ENCODE measurements at regions not wholly inside any gene's neighbourhood (a gene's known extent, or its start where the extent isn't known, plus 50 kb on each side); places are given as distances from the start of the nearest gene placed in this dataset.

DNA sequence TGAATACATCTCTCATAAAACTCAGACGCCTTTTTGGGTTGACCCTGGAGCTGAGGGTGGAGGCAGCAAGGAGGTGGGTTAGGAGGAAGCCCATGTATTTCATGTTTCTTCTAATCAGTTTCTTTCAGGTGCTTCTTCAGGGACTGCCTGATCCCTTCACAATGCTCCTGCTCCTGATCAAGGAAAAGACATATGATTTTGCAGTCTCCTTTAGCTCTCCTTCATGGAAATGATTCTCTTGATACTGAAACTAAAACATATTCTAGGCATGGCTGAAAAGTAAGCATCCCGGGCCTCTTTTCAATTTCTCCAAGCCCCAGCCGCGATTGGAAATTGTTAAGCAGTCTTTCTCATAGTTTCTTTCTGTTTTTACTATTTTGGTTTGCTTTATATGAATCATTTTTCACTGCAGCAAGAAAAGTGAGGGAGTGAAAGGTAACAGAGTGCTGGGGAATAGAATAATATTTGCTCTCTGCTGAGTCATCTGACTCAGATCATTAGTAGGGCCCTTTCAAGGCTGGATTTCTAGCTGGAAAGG, 730.7 kb downstream of the CDH11 start:
- Histone ChIP-seq H3K27me3 (ENCODE audit: insufficient read depth, poor library complexity, severe bottlenecking) (no peaks in the 10 kb centered on the region), H3K4me3 (replicated peaks; ENCODE audit: insufficient read depth, low read length) (no peak overlapping the region), H3K27ac (replicated peaks) (no peak overlapping the region)
- no peak for DNase-seq (ENCODE audit: low read depth in 1 of 2, low spot score in 1 of 2)
- TF ChIP-seq SPI1 (IDR thresholded peaks at IDR 0.05; ENCODE audit: borderline replicate concordance, low read depth): no peak
- TF ChIP-seq, protein P1, sequence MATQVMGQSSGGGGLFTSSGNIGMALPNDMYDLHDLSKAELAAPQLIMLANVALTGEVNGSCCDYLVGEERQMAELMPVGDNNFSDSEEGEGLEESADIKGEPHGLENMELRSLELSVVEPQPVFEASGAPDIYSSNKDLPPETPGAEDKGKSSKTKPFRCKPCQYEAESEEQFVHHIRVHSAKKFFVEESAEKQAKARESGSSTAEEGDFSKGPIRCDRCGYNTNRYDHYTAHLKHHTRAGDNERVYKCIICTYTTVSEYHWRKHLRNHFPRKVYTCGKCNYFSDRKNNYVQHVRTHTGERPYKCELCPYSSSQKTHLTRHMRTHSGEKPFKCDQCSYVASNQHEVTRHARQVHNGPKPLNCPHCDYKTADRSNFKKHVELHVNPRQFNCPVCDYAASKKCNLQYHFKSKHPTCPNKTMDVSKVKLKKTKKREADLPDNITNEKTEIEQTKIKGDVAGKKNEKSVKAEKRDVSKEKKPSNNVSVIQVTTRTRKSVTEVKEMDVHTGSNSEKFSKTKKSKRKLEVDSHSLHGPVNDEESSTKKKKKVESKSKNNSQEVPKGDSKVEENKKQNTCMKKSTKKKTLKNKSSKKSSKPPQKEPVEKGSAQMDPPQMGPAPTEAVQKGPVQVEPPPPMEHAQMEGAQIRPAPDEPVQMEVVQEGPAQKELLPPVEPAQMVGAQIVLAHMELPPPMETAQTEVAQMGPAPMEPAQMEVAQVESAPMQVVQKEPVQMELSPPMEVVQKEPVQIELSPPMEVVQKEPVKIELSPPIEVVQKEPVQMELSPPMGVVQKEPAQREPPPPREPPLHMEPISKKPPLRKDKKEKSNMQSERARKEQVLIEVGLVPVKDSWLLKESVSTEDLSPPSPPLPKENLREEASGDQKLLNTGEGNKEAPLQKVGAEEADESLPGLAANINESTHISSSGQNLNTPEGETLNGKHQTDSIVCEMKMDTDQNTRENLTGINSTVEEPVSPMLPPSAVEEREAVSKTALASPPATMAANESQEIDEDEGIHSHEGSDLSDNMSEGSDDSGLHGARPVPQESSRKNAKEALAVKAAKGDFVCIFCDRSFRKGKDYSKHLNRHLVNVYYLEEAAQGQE (IDR thresholded peaks at IDR 0.05; ENCODE audit: insufficient replicate concordance, low read depth): no peak
- TF ChIP-seq CTCF (IDR thresholded peaks at IDR 0.05; ENCODE audit: insufficient read depth, low read length): no peak
- TF ChIP-seq POLR2AphosphoS5 (IDR thresholded peaks at IDR 0.05; ENCODE audit: low read depth): no peak
- TF ChIP-seq GABPA (IDR thresholded peaks at IDR 0.05; ENCODE audit: low read depth): no peak

- no peak for DNase-seq (ENCODE audit: low read depth in 1 of 2, low spot score in 1 of 2)
- H3K4me3 ChIP-seq (replicated peaks; ENCODE audit: insufficient read depth, low read length): no peak overlapping the region
- no peak overlapping the region for H3K27ac ChIP-seq (replicated peaks)
- no peak for TF ChIP-seq SPI1 (IDR thresholded peaks at IDR 0.05; ENCODE audit: borderline replicate concordance, low read depth)
- no peak for TF ChIP-seq GABPA (IDR thresholded peaks at IDR 0.05; ENCODE audit: low read depth)
- TF ChIP-seq CTCF (IDR thresholded peaks at IDR 0.05; ENCODE audit: insufficient read depth, low read length): no peak
- no peak for TF ChIP-seq POLR2AphosphoS5 (IDR thresholded peaks at IDR 0.05; ENCODE audit: low read depth)
- TF ChIP-seq, protein P1 (IDR thresholded peaks at IDR 0.05; ENCODE audit: insufficient replicate concordance, low read depth): no peak
- H3K27me3 ChIP-seq (ENCODE audit: insufficient read depth, poor library complexity, severe bottlenecking): no peaks in the 10 kb centered on the region
Observed at GRCh38 chr16:64390102-64390501, 731.8 kb downstream of the CDH11 start.

DNA sequence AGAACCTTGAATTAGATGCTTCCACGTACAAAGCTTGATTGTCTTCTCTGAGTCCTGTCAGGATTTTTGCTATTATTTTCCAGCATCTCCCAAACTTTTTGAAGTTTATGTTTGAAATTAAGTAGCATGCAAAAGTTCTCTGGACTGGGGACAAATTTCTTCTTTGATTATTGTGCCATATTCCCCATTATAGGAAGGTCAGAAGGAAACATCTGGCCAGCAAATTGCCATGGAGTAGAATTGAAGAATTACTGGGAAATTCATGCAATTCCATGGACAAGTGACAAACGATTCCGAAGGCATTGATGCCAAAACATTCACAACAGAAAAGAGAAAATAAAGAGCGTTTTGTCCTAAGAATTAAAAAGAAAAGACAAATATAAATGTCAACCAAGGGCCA, 737.2 kb downstream of the CDH11 start:
- no peak for TF ChIP-seq GABPA (IDR thresholded peaks at IDR 0.05; ENCODE audit: low read depth)
- no peak for TF ChIP-seq SPI1 (IDR thresholded peaks at IDR 0.05; ENCODE audit: borderline replicate concordance, low read depth)
- TF ChIP-seq, protein P1 (IDR thresholded peaks at IDR 0.05; ENCODE audit: insufficient replicate concordance, low read depth): no peak
- no peak for TF ChIP-seq POLR2AphosphoS5 (IDR thresholded peaks at IDR 0.05; ENCODE audit: low read depth)
- Histone ChIP-seq H3K27me3 (ENCODE audit: insufficient read depth, poor library complexity, severe bottlenecking) (no peaks in the 10 kb centered on the region), H3K4me3 (replicated peaks; ENCODE audit: insufficient read depth, low read length) (no peak overlapping the region), H3K27ac (replicated peaks) (no peak overlapping the region)
- no peak for DNase-seq (ENCODE audit: low read depth in 1 of 2, low spot score in 1 of 2)

Data from HL-60 (cell line).